GM12878 (cell line): ENCODE measurements at regions not wholly inside any gene's neighbourhood (a gene's known extent, or its start where the extent isn't known, plus 50 kb on each side); places are given as distances from the start of the nearest gene placed in this dataset.

Experiments
- ATAC-seq: fragments of 200-7000 bp; cut with Tn5 transposase; 3 replicates; pipeline ENCODE4 v1.9.1; 2020; ENCODE audit warnings: mild to moderate bottlenecking, moderate library complexity
- BruUV-seq: library from RNA; stranded (reverse); fragments of 400-500 nt; replicated peaks from 2 replicates; lab custom pipeline; 2021; lab: Mats Ljungman, UMichigan
- CTCF ChIA-PET: fragments of 300-600 bp; sonication (Branson Sonifier 250); formaldehyde crosslinking; extraction: SDS; loops from one replicate; lab custom pipeline; 2021; ENCODE audit warnings: inconsistent platforms; lab: Yijun Ruan, JAX
- POLR2A ChIA-PET: fragments of 350-600 bp; formaldehyde crosslinking; extraction: SDS; loops from one replicate; lab custom pipeline; 2021; ENCODE audit warnings: inconsistent platforms; lab: Charles Lee
- RAD21 ChIA-PET: fragments of 300-600 bp; sonication (Branson Sonifier 250); formaldehyde crosslinking; loops from one replicate; lab custom pipeline; 2023; ENCODE audit warnings: antibody characterized with exemption; ENCODE audit not compliant: unreplicated experiment; lab: Charles Lee
- SMC1A ChIA-PET: fragments of 300-600 bp; sonication (Branson Sonifier 250); formaldehyde crosslinking; loops from one replicate; lab custom pipeline; 2023; ENCODE audit not compliant: unreplicated experiment, uncharacterized antibody; lab: Charles Lee
- DNase-seq: peaks from one replicate; pipeline ENCODE4 v3.0.0-alpha.2; 2011; ENCODE audit warnings: low read depth, low spot score
- FAIRE-seq: peaks from 3 replicates; lab custom pipeline; 2011; peaks lifted over from hg19 to GRCh38; lab: Jason Lieb, UNC
- H2AFZ ChIP-seq: 2 replicates; pipeline ENCODE4 v1.6.0; 2011; ENCODE audit warnings: low read depth, low read length, control low read depth; ENCODE audit not compliant: control insufficient read depth
- H3K27ac ChIP-seq: 2 replicates; pipeline ENCODE4 v1.5.1; 2011; ENCODE audit warnings: control low read depth; ENCODE audit not compliant: control insufficient read depth, insufficient read depth
- H3K27me3 ChIP-seq, 2 experiments: replicated peaks in 1 of 2; 2 replicates each; pipeline versions ENCODE4 v1.6.0 to v1.6.1; 2011; ENCODE audit warnings: low read length in 1 of 2; ENCODE audit not compliant: control insufficient read depth in 2 of 2, insufficient read depth in 2 of 2
- H3K36me3 ChIP-seq, 2 experiments: 2 replicates each; pipeline ENCODE4 v1.5.1; 2011; ENCODE audit warnings: low read length in 1 of 2; ENCODE audit not compliant: control insufficient read depth in 2 of 2, insufficient read depth in 2 of 2
- H3K4me1 ChIP-seq: 2 replicates; pipeline ENCODE4 v1.6.1; 2011; ENCODE audit warnings: mild to moderate bottlenecking, low read length, moderate library complexity, mixed read lengths; ENCODE audit not compliant: control insufficient read depth, insufficient read depth
- H3K4me2 ChIP-seq: 2 replicates; pipeline ENCODE4 v1.6.0; 2011; ENCODE audit warnings: control low read depth; ENCODE audit not compliant: control insufficient read depth, insufficient read depth
- H3K4me3 ChIP-seq: fragments of 200-600 bp; sonication (generic); 2 replicates; pipeline ENCODE4 v1.5.1; 2016
- H3K79me2 ChIP-seq: 2 replicates; pipeline ENCODE4 v1.6.0; 2011; ENCODE audit warnings: low read length; ENCODE audit not compliant: control insufficient read depth, insufficient read depth
- H3K9ac ChIP-seq: 2 replicates; pipeline ENCODE4 v1.8.0; 2011; ENCODE audit warnings: low read length, control low read depth, mixed read lengths; ENCODE audit not compliant: control insufficient read depth, insufficient read depth
- H3K9me3 ChIP-seq: replicated peaks from 3 replicates; pipeline ENCODE4 v1.5.1; 2011; ENCODE audit warnings: mild to moderate bottlenecking, low read length; ENCODE audit not compliant: control insufficient read depth, insufficient read depth
- H4K20me1 ChIP-seq: 2 replicates; pipeline ENCODE4 v1.6.0; 2011; ENCODE audit not compliant: control insufficient read depth, insufficient read depth
- ETV6 ChIP-seq, 2 experiments: fragments of 450-650 bp in 1 of 2; IDR thresholded peaks in 1 of 2; conservative IDR thresholded peaks in 1 of 2; 2 replicates each; pipeline ENCODE4 v1.6.1; 2014; ENCODE audit warnings: antibody characterized with exemption in 1 of 2, borderline replicate concordance in 1 of 2, low read depth in 1 of 2, mild to moderate bottlenecking in 1 of 2, moderate library complexity in 1 of 2
- EZH2 ChIP-seq: IDR thresholded peaks from 2 replicates; pipeline ENCODE4 v1.6.1; 2012; ENCODE audit warnings: low read depth, mild to moderate bottlenecking, control low read depth, inconsistent platforms, low read length, borderline replicate concordance; ENCODE audit not compliant: control insufficient read depth
- HDAC2 ChIP-seq: fragments of 200-600 bp; sonication (generic); IDR thresholded peaks from 2 replicates; pipeline ENCODE4 v1.6.1; 2017
- JUNB ChIP-seq: IDR thresholded peaks from 2 replicates; pipeline ENCODE4 v1.6.1; 2016; ENCODE audit warnings: antibody characterized with exemption, mild to moderate bottlenecking
- KLF5 ChIP-seq: fragments of 450-650 bp; IDR thresholded peaks from 2 replicates; pipeline ENCODE4 v1.6.1; 2014; ENCODE audit warnings: mild to moderate bottlenecking; ENCODE audit not compliant: partially characterized antibody
- MEF2B ChIP-seq: fragments of 450-650 bp; IDR thresholded peaks from 2 replicates; pipeline ENCODE4 v1.6.1; 2018; ENCODE audit warnings: mild to moderate bottlenecking, moderate library complexity; ENCODE audit not compliant: partially characterized antibody, poor library complexity, severe bottlenecking
- MYB ChIP-seq: fragments of 150-350 bp; IDR thresholded peaks from 2 replicates; pipeline ENCODE4 v1.6.1; 2014; ENCODE audit warnings: mild to moderate bottlenecking, low read depth, low read length, borderline replicate concordance
- POLR2AphosphoS2 ChIP-seq: IDR thresholded peaks from 2 replicates; pipeline ENCODE4 v1.6.1; 2011; ENCODE audit warnings: low read depth, mild to moderate bottlenecking, low read length, improper control_type of control experiment, moderate library complexity
- RAD51 ChIP-seq: fragments of 450-650 bp; IDR thresholded peaks from 2 replicates; pipeline ENCODE4 v1.6.1; 2016; ENCODE audit warnings: moderate library complexity, mild to moderate bottlenecking, inconsistent platforms
- SIX5 ChIP-seq: IDR thresholded peaks from 2 replicates; pipeline ENCODE4 v1.6.1; 2011; ENCODE audit warnings: mild to moderate bottlenecking, low read depth, low read length, moderate library complexity; ENCODE audit not compliant: severe bottlenecking
- SMAD1 ChIP-seq: fragments of 450-650 bp; IDR thresholded peaks from 2 replicates; pipeline ENCODE4 v1.6.1; 2018; ENCODE audit warnings: mild to moderate bottlenecking, low read depth; ENCODE audit not compliant: partially characterized antibody
- WRNIP1 ChIP-seq: IDR thresholded peaks from 2 replicates; pipeline ENCODE4 v1.6.1; 2011; ENCODE audit warnings: low read depth, low read length, improper control_type of control experiment, borderline replicate concordance
- in situ Hi-C: fragments of 300-500 bp; cut with MboI; formaldehyde crosslinking; loops from 9 replicates; pipeline ENCODE4 v1.14.3; 2018; ENCODE audit warnings: mixed read lengths
- intact Hi-C: fragments of 100-400 bp; cut with micrococcal nuclease; formaldehyde crosslinking; loops from one replicate; pipeline ENCODE4 v1.14.2; 2022; ENCODE audit not compliant: unreplicated experiment
- TF ChIP-seq, protein P1 (sequence below): fragments of 450-650 bp; IDR thresholded peaks from 2 replicates; pipeline ENCODE4 v1.6.1; 2017; ENCODE audit warnings: antibody characterized with exemption, mild to moderate bottlenecking, moderate library complexity

DNA sequence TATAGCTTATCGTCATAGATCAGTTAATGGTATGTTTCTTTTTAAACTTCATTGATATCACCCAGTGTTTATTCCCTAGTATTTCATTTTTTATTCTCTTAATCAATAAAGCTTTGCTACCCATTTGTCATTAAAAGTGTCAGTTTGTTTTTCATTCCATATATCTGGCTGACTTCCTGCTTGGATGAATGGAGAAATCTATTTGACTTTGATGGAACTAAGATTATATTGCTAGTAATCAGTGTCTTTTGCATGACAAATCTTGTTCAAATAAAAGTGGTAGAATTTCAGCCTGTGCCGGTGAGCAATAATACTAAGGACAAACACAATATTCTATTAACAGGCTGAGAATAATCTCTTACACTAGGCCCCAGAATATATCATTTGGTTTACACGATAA is 203.3 kb downstream of the SEC23IP start (continued):
- TF ChIP-seq MYB (no peak), ETV6 (conservative IDR thresholded peaks at IDR 0.05 in 1 of 2, IDR thresholded peaks at IDR 0.05 in 1 of 2; ENCODE audit: borderline replicate concordance in 1 of 2, low read depth in 1 of 2) (no peak), POLR2AphosphoS2 (no peak)
- TF ChIP-seq, protein P1, sequence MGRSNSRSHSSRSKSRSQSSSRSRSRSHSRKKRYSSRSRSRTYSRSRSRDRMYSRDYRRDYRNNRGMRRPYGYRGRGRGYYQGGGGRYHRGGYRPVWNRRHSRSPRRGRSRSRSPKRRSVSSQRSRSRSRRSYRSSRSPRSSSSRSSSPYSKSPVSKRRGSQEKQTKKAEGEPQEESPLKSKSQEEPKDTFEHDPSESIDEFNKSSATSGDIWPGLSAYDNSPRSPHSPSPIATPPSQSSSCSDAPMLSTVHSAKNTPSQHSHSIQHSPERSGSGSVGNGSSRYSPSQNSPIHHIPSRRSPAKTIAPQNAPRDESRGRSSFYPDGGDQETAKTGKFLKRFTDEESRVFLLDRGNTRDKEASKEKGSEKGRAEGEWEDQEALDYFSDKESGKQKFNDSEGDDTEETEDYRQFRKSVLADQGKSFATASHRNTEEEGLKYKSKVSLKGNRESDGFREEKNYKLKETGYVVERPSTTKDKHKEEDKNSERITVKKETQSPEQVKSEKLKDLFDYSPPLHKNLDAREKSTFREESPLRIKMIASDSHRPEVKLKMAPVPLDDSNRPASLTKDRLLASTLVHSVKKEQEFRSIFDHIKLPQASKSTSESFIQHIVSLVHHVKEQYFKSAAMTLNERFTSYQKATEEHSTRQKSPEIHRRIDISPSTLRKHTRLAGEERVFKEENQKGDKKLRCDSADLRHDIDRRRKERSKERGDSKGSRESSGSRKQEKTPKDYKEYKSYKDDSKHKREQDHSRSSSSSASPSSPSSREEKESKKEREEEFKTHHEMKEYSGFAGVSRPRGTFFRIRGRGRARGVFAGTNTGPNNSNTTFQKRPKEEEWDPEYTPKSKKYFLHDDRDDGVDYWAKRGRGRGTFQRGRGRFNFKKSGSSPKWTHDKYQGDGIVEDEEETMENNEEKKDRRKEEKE: no peak
- TF ChIP-seq, all 136 proteins: peak for 0

DNA sequence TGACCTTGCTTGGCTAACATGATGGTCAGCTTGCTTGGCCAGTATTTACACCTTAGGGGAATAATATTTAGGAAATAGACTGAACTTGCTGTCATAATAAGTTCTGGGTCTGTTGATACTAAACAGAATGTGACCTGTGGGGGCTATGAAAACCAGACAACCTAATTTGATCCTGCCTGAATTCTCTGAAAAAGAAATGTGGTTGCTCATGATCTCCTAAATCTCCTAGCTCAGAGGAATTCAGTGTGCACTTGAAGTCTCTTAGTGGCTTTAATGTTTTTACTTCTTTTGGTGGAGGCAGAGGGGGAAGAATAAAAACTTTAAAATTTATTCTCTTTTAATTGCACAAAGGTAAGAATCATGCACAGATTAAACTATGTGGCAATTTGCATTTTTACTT is 205.2 kb downstream of the SEC23IP start:
- no peaks in the 10 kb centered on the region; a peak in 1 of 4 replicates for H3K27me3 ChIP-seq
- no peaks in the 10 kb centered on the region for H3K4me1 ChIP-seq
- FAIRE-seq (no peak), DNase-seq (no peak), ATAC-seq (no peak)
- no peaks in the 10 kb centered on the region for H4K20me1 ChIP-seq
- in situ Hi-C loops (no loop called here), intact Hi-C loops (no loop called here)
- no peak overlapping the region for H3K4me2 ChIP-seq
- H3K9ac ChIP-seq: no peak overlapping the region
- BruUV-seq: no TSS peak
- H3K36me3 ChIP-seq: no peaks in the 10 kb centered on the region
- ChIA-PET POLR2A (no interaction called here), CTCF (no interaction called here), SMC1A (no interaction called here), RAD21 (no interaction called here)
- H2AFZ ChIP-seq: no peak overlapping the region
- no peak overlapping the region for H3K4me3 ChIP-seq
- no peaks in the 10 kb centered on the region for H3K79me2 ChIP-seq
- no peak overlapping the region for H3K27ac ChIP-seq
- H3K9me3 ChIP-seq: no peaks in the 10 kb centered on the region; the same call in 2 of the 3 replicates
- TF ChIP-seq MEF2B: no peak
- no peak for TF ChIP-seq JUNB
- no peak for TF ChIP-seq SMAD1
- no peak for TF ChIP-seq KLF5
- TF ChIP-seq HDAC2: no peak
- no peak for TF ChIP-seq EZH2
- TF ChIP-seq RAD51: no peak
- TF ChIP-seq SIX5: no peak
- TF ChIP-seq WRNIP1: no peak
